Type B pancreatic cell (in vitro differentiated cells): ENCODE measurements at regions not wholly inside any gene's neighbourhood (a gene's known extent, or its start where the extent isn't known, plus 50 kb on each side); places are given as distances from the start of the nearest gene placed in this dataset.

Source experiments
- DNase-seq: peaks from one replicate; pipeline ENCODE4 v3.0.0; 2021; ENCODE audit warnings: mixed read lengths; ENCODE audit not compliant: unreplicated experiment; ENCODE audit errors: extremely low spot score
- H3K27ac Mint-ChIP-seq: 2 replicates; pipeline ENCODE4 v1.8.0; 2021; ENCODE audit warnings: mild to moderate bottlenecking, mixed read lengths
- H3K27me3 Mint-ChIP-seq: 2 replicates; pipeline ENCODE4 v1.8.0; 2021; ENCODE audit warnings: mixed read lengths
- H3K36me3 Mint-ChIP-seq: 2 replicates; pipeline ENCODE4 v1.8.0; 2021; ENCODE audit warnings: mixed read lengths
- H3K4me1 Mint-ChIP-seq: one replicate; pipeline ENCODE4 v1.8.0; 2021; ENCODE audit warnings: mixed read lengths; ENCODE audit not compliant: unreplicated experiment
- H3K4me3 Mint-ChIP-seq: 2 replicates; pipeline ENCODE4 v1.8.0; 2021; ENCODE audit warnings: mild to moderate bottlenecking, mixed read lengths
- H3K9me3 Mint-ChIP-seq: 2 replicates; pipeline ENCODE4 v1.8.0; 2021; ENCODE audit warnings: mixed read lengths
- TF ChIP-seq, protein P1 (sequence below): fragments of 200-600 bp; sonication (generic); conservative IDR thresholded peaks from 2 replicates; pipeline ENCODE4 v1.5.0; 2021; ENCODE audit warnings: antibody characterized with exemption, mild to moderate bottlenecking

DNA sequence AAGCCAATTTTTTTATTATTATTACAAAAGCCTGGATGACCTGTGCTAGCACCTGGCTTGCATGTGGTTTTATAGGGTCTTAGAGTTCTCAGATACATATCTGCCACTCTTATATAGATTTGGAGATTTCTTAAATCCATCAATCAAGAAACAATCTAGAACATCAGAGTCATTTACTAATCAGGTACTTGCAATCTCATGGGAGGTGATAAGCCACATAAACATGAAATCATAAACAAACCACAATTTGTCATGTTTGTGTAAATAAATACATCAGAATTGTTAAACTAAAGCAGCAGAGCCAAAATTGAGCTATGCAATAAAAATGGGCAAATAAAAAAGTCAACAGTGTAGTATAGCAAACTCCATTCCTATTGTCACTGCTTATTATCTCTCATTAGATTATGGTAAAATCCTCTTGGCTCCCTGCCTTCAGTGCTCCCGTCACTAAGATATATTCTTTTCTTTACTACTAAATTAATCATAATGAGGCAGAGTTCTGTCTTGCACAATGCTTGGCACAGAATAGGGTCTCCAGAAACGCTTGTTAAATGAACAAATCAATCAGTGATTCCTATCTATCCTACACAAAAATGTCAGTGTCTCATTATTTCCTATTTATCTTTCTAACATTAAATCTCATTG, 108.7 kb upstream of the TTC29 start:
- Mint-ChIP-seq H3K27me3 (no peaks in the 10 kb centered on the region), H3K4me3 (no peak overlapping the region), H3K27ac (no peak overlapping the region), H3K9me3 (no peaks in the 10 kb centered on the region), H3K36me3 (no peaks in the 10 kb centered on the region), H3K4me1 (peaks cover 8% of the 10 kb centered on the region)
- DNase-seq: no peak
- TF ChIP-seq, protein P1, sequence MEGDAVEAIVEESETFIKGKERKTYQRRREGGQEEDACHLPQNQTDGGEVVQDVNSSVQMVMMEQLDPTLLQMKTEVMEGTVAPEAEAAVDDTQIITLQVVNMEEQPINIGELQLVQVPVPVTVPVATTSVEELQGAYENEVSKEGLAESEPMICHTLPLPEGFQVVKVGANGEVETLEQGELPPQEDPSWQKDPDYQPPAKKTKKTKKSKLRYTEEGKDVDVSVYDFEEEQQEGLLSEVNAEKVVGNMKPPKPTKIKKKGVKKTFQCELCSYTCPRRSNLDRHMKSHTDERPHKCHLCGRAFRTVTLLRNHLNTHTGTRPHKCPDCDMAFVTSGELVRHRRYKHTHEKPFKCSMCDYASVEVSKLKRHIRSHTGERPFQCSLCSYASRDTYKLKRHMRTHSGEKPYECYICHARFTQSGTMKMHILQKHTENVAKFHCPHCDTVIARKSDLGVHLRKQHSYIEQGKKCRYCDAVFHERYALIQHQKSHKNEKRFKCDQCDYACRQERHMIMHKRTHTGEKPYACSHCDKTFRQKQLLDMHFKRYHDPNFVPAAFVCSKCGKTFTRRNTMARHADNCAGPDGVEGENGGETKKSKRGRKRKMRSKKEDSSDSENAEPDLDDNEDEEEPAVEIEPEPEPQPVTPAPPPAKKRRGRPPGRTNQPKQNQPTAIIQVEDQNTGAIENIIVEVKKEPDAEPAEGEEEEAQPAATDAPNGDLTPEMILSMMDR: no peak

DNA sequence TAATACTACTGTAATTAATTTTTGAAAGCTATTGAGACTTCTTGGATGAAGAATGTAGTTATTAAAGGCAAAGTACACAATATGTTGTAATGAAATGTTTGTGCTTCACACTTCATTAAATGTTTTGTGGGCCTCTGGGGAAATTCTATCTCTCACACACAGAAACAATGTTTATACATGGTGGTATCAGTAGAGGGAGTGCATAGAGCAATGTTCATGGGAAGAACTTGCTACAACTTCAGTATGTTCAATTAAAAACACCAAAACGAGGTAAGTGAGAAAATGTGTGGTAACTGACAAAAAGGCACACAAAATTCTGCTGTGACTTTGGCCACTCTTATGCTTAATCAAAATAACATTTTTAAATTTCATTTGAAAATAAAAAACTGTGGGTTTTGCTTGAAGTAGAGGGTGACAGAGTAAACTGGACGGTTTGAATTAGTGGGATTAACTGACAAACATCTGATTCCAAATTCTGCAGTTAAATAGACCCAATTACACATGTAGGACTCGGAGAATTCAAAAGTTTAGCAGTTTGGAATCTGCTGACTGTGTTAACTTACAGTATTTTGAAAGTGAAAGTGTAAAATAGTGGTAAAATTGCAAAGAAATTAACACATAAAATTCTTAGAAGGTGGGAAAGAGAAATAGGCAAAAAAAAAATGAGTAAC, 111.4 kb upstream of the TTC29 start:
- Mint-ChIP-seq H3K9me3 (no peaks in the 10 kb centered on the region), H3K27me3 (no peaks in the 10 kb centered on the region), H3K27ac (no peak overlapping the region), H3K36me3 (no peaks in the 10 kb centered on the region), H3K4me1 (peaks cover 24% of the 10 kb centered on the region), H3K4me3 (peak overlapping the region; percentile 78)
- TF ChIP-seq, protein P1: no peak
- DNase-seq: no peak

DNA sequence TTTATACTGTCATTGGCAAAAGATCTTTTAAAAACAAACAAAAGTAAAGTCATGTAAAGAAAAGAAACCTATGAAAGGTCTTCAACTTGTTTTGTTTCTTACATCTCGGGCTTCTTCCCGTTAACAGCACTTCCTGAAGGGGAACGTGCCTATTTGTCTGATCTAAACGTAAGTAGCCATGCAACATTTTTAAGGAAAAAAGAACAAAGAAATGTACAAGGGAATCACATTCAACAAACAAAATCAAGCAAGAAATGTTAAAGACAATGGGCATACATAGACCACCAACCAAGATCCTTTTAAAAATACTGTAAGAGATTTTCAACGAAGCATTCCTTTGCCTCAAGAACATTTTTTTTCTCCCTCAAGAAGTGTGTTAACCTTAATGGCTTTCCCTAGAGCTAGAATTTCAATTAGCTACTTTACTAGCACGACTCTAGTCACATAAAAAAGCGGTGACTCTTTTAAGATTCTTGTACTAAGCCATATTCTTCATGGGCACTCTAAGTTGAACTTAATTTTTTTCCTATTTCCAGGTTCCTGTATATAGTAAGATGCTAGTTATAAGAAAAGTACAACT, 112.0 kb upstream of the TTC29 start:
- DNase-seq: no peak
- H3K27ac Mint-ChIP-seq: no peak overlapping the region
- H3K27me3 Mint-ChIP-seq: no peaks in the 10 kb centered on the region
- no peaks in the 10 kb centered on the region for H3K36me3 Mint-ChIP-seq
- H3K4me1 Mint-ChIP-seq: peaks cover 24% of the 10 kb centered on the region
- peak overlapping the region; percentile 78 for H3K4me3 Mint-ChIP-seq
- TF ChIP-seq, protein P1: no peak
- no peaks in the 10 kb centered on the region for H3K9me3 Mint-ChIP-seq

DNA sequence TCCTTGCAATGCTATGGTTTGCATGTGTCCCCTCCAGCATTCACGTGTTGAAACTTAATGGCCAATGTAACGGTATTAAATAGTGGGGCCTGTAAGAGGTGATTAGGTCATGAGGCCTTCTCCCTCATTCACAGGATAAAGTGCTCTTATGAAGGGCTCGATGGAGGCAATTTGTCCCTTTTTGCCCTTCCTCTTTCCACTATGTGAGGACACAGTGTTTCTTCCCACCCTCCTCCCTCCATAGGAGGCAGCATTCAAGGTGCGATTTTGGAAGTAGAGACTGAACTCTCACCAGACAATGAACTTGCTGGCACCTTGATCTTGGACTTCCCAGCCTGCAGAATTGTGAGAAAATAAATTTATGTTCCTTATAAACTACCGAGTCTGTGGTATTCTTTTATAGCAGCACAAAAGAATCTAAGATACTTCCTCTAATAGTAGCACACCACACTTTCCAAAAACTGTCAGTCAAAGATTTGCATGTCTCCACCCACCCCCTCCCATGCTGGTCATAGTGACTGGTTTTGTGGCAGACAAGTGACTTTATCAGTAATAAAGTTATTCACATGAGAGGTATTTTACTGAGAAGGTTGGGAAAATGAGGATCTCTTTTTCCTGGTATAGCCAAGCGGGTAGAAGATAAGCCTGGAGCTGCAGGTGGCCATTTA, 113.5 kb upstream of the TTC29 start:
- TF ChIP-seq, protein P1: no peak
- DNase-seq: no peak
- Mint-ChIP-seq H3K36me3 (no peaks in the 10 kb centered on the region), H3K4me1 (peaks cover 24% of the 10 kb centered on the region), H3K9me3 (no peaks in the 10 kb centered on the region), H3K4me3 (no peak overlapping the region), H3K27me3 (no peaks in the 10 kb centered on the region), H3K27ac (no peak overlapping the region)

DNA sequence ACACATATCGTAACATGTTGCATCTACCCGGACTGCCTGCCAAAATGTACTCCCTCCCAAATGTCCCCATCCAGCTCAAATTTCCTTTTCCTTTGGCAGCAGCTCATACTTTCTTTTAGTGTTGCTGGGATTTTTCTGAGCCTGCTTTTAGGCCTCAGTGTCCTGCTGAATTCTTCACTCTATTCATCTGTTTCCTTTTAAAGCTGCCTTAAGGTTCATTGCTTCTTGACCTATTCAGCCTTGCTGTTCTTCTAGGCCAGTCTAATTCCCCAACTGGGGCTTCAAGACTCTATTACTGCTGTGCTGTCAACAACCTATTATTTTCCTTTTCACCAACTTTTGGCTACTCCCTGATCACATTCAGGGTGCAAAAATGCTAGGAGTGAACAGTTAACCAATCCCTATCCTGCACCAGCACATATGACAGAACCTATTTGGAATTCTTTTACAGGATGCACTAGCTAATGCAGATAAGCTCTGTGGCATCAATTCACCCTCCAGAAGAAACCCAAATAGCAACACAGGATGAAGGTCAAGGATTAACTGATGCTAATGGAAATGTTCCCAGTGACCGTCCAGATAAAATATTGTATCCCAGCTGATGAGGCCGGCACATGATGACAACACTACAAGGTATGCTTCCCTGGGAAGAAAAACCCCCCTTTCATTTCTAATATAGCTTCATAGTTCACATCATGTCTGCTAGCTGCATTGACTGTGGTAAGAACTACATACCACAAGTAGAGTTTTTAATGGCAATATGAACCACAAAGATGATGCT, 114.7 kb upstream of the TTC29 start:
- no peak overlapping the region for H3K27ac Mint-ChIP-seq
- H3K9me3 Mint-ChIP-seq: no peaks in the 10 kb centered on the region
- TF ChIP-seq, protein P1: no peak
- no peak for DNase-seq
- H3K4me3 Mint-ChIP-seq: peak overlapping the region; percentile 21
- H3K4me1 Mint-ChIP-seq: peaks cover 24% of the 10 kb centered on the region
- H3K27me3 Mint-ChIP-seq: no peaks in the 10 kb centered on the region
- H3K36me3 Mint-ChIP-seq: no peaks in the 10 kb centered on the region
